ENCODE measurements at regions not wholly inside any gene's neighbourhood (a gene's known extent, or its start where the extent isn't known, plus 50 kb on each side); places are given as distances from the start of the nearest gene placed in this dataset.

DNA sequence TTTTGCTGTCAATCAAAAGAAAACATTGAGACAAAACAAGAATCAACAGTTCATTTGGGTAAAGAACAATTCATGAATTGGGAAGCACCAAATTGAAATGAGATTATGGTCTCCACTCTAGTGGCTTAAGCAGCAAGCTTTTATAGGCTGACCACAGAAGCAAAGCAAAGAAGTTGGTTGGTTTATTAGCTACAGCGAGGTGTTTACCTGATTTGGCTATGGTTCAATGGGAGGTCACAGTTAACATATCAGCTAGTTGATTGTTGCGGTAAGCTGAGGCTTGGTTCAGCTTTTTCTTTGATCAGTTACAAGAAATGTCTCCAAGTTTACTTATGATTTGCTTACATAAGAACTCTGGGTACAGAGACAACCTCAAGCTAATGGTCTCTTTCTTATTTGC is 640.5 kb upstream of the GOLIM4 start:
- TF ChIP-seq, protein P1, sequence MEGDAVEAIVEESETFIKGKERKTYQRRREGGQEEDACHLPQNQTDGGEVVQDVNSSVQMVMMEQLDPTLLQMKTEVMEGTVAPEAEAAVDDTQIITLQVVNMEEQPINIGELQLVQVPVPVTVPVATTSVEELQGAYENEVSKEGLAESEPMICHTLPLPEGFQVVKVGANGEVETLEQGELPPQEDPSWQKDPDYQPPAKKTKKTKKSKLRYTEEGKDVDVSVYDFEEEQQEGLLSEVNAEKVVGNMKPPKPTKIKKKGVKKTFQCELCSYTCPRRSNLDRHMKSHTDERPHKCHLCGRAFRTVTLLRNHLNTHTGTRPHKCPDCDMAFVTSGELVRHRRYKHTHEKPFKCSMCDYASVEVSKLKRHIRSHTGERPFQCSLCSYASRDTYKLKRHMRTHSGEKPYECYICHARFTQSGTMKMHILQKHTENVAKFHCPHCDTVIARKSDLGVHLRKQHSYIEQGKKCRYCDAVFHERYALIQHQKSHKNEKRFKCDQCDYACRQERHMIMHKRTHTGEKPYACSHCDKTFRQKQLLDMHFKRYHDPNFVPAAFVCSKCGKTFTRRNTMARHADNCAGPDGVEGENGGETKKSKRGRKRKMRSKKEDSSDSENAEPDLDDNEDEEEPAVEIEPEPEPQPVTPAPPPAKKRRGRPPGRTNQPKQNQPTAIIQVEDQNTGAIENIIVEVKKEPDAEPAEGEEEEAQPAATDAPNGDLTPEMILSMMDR (conservative IDR thresholded peaks at IDR 0.05), result no peak
- no peak for TF ChIP-seq ZFX (IDR thresholded peaks at IDR 0.05)
